Hematopoietic multipotent progenitor cell treated with erythropoietin and hydrocortisone succinate and interleukin-3 and kit ligand, for 4 days (in vitro differentiated cells): ENCODE measurements at regions not wholly inside any gene's neighbourhood (a gene's known extent, or its start where the extent isn't known, plus 50 kb on each side); places are given as distances from the start of the nearest gene placed in this dataset.

Experiments
- DNase-seq: peaks from one replicate; pipeline ENCODE4 v3.0.0-alpha.2; 2015

GRCh38 chr14:38500125-38500524 is 244.2 kb upstream of the CLEC14A start:
- DNase-seq = no peak

- DNase-seq = no peak
Measured at GRCh38 chr14:38496092-38496491, 240.2 kb upstream of the CLEC14A start.

- no peak for DNase-seq
Measured at GRCh38 chr14:38490273-38490672, 234.4 kb upstream of the CLEC14A start.

- DNase-seq = no peak
Measured at GRCh38 chr14:38485026-38485425, 229.1 kb upstream of the CLEC14A start.

GRCh38 chr14:38481952-38482678 is 226.2 kb upstream of the CLEC14A start:
- DNase-seq = no peak

GRCh38 chr14:38469156-38469555 is 213.3 kb upstream of the CLEC14A start:
- DNase-seq = no peak

- DNase-seq = peak; percentile 68
Measured at GRCh38 chr14:38442208-38442607, 186.3 kb upstream of the CLEC14A start.

GRCh38 chr14:38432186-38432585 is 176.3 kb upstream of the CLEC14A start:
- no peak for DNase-seq

GRCh38 chr14:38431156-38431555 is 175.3 kb upstream of the CLEC14A start:
- no peak for DNase-seq

GRCh38 chr14:38430522-38430921 is 174.6 kb upstream of the CLEC14A start:
- no peak for DNase-seq

GRCh38 chr14:38425324-38425976 is 169.6 kb upstream of the CLEC14A start:
- no peak for DNase-seq

- no peak for DNase-seq
Measured at GRCh38 chr14:38420048-38420447, 164.2 kb upstream of the CLEC14A start.

GRCh38 chr14:38419579-38419978 is 163.7 kb upstream of the CLEC14A start:
- no peak for DNase-seq

- no peak for DNase-seq
Measured at GRCh38 chr14:38412654-38413053, 156.8 kb upstream of the CLEC14A start.

GRCh38 chr14:38410442-38410841 is 154.5 kb upstream of the CLEC14A start:
- DNase-seq = no peak

- no peak for DNase-seq
Measured at GRCh38 chr14:38409071-38409705, 153.3 kb upstream of the CLEC14A start.

- DNase-seq = no peak
Measured at GRCh38 chr14:38405851-38406635, 150.2 kb upstream of the CLEC14A start.

GRCh38 chr14:38404616-38405015 is 148.7 kb upstream of the CLEC14A start:
- DNase-seq = no peak

GRCh38 chr14:38404100-38404541 is 148.2 kb upstream of the CLEC14A start:
- no peak for DNase-seq

GRCh38 chr14:38400751-38401150 is 144.9 kb upstream of the CLEC14A start:
- no peak for DNase-seq

- DNase-seq = no peak
Measured at GRCh38 chr14:38399652-38400051, 143.8 kb upstream of the CLEC14A start.

- DNase-seq = no peak
Measured at GRCh38 chr14:38394767-38395166, 138.9 kb upstream of the CLEC14A start.

GRCh38 chr14:38394064-38394463 is 138.2 kb upstream of the CLEC14A start:
- DNase-seq = no peak
